SKM-1 (cell line): ENCODE measurements at regions not wholly inside any gene's neighbourhood (a gene's known extent, or its start where the extent isn't known, plus 50 kb on each side); places are given as distances from the start of the nearest gene placed in this dataset.

ENCODE experiments used
- DNase-seq: peaks from one replicate; lab custom pipeline; 2025; ENCODE audit not compliant: unreplicated experiment; lab: John Stamatoyannopoulos, UW

DNA sequence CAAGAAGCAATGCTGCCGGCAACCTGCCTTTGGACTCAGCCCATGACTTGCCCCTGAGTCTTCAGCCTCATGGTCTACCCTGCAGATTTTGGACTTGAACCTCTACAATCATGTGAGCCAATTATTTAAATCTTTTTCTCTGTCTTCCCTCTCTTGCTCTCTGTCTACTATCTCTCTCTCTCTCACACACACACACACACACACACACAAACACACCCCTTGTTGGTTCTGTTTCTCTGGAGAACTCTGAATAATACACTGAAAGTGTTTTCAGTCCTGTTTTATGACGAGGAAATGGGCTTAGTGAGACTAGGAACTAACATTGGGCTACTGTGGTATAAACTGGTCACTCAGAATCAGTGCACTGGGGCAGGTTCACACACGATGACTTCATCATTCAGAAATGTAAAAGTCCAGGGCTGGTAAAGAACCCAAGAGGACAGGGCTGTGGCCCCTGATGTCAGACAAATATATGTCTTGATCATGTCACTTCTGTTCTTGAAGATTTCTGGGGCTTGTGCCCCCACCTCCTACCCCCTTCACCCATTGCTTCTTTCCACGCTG, 266.1 kb upstream of the SIX2 start:
- no peak for DNase-seq

DNA sequence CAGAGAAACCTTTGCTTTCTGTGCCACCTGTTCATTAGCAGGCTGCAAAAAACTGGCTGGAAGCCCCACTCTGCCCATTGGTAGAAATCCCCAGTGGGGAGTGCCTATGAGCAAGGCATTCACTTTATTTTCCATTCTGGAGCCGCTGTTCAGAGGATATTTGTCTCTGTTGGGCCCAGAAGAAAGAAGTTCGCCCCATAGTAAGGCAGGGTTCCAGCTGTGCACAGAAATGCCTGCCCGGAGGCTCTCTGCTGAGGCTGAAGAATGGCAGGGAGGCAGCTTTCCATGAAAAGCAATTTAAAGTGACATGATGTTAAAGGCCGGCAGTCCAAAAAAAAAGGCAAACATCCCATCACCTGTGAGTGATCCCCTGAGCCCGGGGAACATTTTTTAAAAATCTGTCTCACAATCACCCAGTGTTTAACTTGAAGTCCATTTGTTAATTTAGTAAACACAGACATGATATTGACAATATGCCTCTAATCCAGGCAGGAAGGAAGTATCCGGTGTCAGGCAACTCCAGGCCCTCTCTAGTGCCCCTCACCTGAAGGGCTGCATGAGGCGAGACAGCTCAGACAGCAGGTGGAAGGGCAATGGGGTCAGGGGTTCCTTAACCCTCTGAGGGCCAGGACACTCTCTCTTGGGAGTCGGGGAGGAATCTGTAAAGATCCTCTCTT, 265.1 kb upstream of the SIX2 start:
- no peak for DNase-seq

DNA sequence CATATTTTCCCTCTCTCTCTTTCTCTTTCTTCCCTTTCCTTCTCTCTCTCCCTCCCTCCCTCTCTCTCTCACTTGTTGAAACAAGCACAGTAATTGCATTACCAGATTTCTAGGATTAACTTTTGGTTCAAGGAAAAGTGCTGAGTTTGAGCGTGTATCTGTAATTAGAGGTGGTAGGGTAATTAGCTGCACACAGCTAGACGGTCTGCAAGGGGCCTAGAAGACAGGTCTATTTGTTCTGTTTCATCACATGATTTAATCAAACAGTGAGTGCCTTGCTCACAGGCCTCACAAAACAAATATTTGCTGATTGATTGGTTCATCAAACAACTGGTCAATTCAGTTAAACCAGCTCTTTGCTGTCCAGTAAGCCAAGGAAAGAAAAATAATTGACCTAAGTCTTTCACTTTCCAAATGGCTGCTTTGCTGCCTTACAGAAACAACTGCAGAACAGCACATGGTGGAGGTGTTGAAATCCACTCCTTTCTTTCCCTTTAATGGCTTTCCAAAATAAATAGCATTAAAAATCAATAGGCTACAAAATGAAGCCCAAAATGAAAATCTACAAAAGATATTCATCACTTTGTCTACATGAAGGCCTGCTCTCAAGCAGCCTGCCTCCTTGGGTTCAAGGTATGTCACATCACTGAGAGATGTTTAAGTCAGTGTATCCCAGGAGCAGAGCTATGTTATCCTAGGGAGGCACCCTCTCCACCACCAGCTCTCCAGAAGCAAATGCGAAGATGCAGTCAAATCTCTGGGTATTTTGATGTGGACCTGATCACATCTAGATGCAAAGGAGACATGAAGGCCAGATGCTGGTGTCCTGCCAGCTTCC, 264.4 kb upstream of the SIX2 start:
- no peak for DNase-seq

DNA sequence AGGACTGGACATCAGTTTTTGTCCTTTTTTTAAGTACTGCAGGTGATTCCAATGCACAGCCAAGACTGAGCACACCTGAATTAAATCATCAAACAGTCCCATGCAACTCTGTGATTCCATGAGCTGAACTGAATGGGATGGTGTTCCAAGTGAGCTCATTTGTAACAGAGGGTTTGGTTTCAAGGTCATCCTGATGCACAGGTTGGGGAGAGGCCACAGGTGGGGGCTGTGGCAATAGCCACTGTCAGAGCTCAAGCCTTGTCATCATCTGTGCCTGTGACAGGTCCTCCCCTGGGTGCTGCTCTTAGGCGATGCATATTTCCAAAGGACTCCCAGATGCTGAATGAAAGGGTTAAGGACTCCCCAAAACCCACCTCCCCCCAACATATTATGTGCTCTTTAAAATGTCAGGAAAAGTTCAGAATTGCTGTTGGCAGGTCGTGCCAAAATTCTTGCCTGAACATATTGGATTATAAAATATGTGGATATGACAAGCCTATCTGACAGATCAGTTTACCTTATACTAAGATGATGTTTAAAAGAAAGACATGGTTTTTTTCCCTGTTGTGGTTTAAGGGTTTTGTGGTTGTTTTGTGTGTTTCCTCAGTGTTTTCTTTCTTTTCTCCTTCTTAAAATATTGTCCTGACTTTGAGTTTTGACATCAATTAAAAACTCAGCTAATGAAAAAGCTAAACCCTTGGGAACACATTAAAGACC, 263.5 kb upstream of the SIX2 start:
- DNase-seq = no peak

GRCh38 chr2:45269149-45269793, 260.0 kb upstream of the SIX2 start:
- no peak for DNase-seq

DNA sequence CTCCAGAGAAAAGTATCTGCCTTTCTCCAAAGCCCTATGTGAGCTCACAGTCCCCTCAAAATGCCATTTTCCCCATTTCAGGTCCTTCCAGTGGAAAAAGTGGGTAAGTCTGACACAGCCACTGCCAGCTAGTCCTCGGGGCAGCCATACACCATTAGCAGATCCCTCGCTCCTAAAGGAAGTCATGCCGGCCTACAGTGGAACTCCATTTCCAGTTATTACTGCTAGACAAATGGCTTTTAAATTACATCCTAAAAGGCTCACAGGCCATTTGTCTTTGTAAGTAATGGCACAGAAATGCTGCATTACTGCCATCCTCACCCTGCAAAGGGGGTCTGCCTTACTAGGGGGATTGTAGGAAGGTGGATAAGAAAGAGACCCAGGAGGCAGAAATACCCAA, 259.4 kb upstream of the SIX2 start:
- no peak for DNase-seq

DNA sequence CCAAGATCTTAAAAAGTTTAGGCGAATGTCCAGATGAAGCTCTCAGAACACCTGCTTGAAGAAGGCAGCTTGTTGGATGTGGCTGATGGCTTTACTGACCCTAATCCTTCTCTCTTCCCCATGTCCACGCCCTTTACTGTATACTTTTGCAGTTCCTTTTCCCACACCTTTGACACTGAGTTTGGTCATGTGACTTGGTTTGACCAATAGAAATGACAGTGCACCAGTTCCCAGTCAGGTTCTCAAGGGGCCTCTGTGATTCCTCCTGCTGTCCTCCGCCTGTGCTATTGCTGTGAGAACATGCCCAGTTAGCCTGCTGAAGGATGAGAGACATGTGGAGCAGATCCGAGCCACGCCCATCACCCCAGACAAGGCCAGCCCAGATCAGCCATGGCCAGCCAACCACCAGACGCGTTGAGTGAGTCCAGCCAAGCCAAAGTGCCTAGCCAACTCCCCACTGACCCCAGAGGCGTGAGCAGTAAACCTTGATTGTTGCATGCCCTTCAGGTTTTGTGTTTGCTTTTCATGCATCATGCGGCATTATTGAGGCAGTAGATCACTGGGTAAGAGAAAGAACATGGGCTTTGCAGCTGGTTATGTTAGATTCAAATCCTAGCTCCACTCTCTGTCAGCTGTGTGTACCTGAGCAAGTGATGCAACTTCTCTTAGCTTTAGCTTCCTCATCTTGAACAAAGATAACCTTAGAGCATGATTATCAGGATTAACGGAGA, 258.0 kb upstream of the SIX2 start:
- no peak for DNase-seq

DNA sequence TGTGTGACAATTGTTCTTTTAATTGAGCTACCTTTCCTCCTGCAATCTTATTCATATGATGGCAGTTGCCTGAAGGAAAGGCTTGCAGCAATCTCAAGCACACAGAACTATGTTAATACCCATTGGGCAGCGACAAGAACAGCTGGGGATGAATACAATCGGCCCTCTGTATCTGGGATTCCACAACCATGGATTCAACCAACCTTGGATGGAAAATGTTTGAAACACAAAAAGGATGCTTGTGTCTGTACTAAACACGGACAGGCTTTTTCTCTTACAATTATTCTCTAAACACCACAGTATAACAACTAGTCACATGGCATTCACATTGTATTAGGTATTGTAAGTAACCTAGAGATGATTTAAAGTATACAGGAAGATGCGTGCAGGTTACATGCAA, 256.1 kb upstream of the SIX2 start:
- DNase-seq = no peak

GRCh38 chr2:45264227-45265225, 255.3 kb upstream of the SIX2 start:
- no peak for DNase-seq

DNA sequence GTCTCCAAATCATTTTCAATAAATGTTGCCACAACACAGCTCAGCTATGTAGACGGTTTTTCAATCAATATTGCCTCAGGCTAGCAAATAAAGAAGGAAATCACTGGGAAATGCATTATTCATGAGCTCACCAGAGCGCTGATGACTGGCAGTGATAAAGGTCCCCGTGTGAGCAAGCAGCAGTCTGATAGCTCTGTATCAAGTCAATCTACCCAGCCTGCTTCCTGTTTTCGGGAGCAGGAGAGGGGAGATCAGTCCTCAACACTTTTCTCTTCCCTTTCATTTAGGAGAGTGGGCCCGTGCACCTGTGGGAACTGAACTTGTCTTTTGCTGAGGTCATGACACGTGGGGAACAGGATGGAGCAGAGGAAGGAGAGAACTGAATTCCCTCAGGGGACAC, 253.9 kb upstream of the SIX2 start:
- DNase-seq = no peak

- DNase-seq = no peak
Measured at GRCh38 chr2:45261746-45262145, 252.5 kb upstream of the SIX2 start.

GRCh38 chr2:45260946-45261345, 251.7 kb upstream of the SIX2 start:
- no peak for DNase-seq

DNA sequence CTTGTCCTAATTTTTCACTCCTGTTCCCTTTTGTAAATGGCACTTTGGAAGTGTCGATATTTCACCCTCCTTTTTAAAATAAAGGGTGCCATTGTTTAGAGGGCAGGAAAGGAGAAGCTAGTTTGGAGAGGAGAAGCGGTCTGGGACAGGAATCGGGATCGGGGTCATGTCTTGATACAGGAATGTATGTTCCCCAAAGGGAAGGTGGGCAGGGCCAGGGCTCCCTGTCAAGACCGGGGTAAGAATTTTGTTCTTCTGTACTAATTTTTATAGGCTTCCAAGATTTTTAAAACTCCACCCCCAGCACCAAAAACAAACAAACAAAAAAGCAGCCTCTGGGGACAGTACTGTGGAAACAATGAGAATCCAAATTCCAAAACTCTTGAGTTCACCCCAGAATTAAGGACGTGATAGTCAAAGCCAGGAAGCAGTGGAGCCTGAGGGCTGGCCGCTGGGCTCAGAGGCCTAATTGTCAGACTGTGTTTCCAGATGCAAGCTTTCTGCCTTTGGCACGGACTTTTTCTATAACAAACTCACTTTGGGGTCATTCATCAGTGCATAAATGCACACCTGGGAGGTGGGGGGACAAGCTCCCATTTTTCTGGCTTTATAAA, 250.4 kb upstream of the SIX2 start:
- no peak for DNase-seq

DNA sequence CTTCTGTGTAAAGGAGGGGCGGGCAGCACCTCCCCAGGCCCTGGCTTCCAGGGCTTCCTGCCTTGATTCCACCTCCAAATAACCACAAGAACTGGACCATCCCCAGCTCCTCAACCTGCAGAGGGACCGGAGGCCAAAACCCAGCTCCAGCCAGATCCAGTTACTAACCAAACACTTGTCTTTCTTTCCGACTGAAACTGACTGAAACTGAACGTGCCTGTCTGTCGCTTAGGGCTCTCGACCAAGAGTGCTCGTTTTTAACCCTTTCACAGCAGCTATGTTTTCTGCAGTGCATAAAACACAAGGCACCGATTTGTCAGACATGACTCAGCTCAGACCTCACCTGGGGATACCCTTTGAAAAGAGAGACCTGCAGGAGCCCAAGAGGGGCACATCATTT, 249.9 kb upstream of the SIX2 start:
- DNase-seq = no peak

DNA sequence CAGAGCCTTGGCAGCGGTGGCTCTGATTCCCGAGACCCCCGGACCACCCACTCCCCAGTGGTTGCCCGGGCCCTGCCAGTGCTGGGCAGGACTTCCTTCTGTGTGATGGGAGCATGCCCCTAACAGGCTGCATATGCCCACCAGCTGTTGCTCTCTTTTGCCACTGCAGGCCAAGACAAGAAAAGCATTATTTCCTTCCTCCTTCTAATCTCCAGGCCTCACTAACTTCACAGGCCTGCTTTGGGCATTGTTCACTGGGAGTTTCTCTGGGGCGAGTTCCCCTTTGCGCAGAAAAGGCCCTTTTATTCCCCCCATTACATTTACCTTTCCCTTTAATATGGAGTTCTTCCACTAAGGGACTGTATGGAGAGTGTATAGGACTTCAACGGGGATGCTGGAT, 249.1 kb upstream of the SIX2 start:
- DNase-seq = no peak

GRCh38 chr2:45257820-45258219, 248.6 kb upstream of the SIX2 start:
- no peak for DNase-seq

GRCh38 chr2:45256867-45257641, 247.8 kb upstream of the SIX2 start:
- DNase-seq = no peak
